ENCODE measurements at regions not wholly inside any gene's neighbourhood (a gene's known extent, or its start where the extent isn't known, plus 50 kb on each side); places are given as distances from the start of the nearest gene placed in this dataset.

- TF ChIP-seq POLR2A (IDR thresholded peaks at IDR 0.05; ENCODE audit: low read depth, low read length), result no peak
- TF ChIP-seq POLR2AphosphoS5 (IDR thresholded peaks at IDR 0.05; ENCODE audit: insufficient read depth, low read depth, low read length), result no peak
- no peak for TF ChIP-seq FOS (IDR thresholded peaks at IDR 0.05; ENCODE audit: borderline replicate concordance, insufficient read depth, low read length)
- no peak for TF ChIP-seq MAX (IDR thresholded peaks at IDR 0.05; ENCODE audit: insufficient read depth, insufficient read length)
- TF ChIP-seq GATA2 (IDR thresholded peaks at IDR 0.05; ENCODE audit: insufficient read depth, insufficient read length, low read depth, low read length), result no peak
- no peak for TF ChIP-seq JUN (IDR thresholded peaks at IDR 0.05; ENCODE audit: borderline replicate concordance, insufficient read depth, insufficient read length, low read depth)
- TF ChIP-seq EZH2 (IDR thresholded peaks at IDR 0.05; ENCODE audit: borderline replicate concordance, low read depth, low read length, severe bottlenecking), result no peak
- TF ChIP-seq MYC (IDR thresholded peaks at IDR 0.05; ENCODE audit: low read depth, low read length), result no peak
- no peak for TF ChIP-seq CTCF (IDR thresholded peaks at IDR 0.05; ENCODE audit: extremely low read depth in 1 of 2, insufficient read depth in 1 of 2, low read depth in 1 of 2, low read length in 2 of 2)
- Histone ChIP-seq H3K4me3 (replicated peaks in 1 of 3; ENCODE audit: insufficient read depth in 1 of 3, low read depth in 1 of 3, low read length in 3 of 3) (no peak overlapping the region), H3K4me2 (ENCODE audit: insufficient read depth, low read length) (no peak overlapping the region), H3K9me1 (replicated peaks; ENCODE audit: control insufficient read depth, extremely low read depth, insufficient read depth, low read length) (no peaks in the 10 kb centered on the region), H3K4me1 (ENCODE audit: control insufficient read depth, extremely low read depth, insufficient read depth, low read length) (peaks cover 29% of the 10 kb centered on the region), H3K79me2 (ENCODE audit: control insufficient read depth, insufficient read depth, low read length) (no peaks in the 10 kb centered on the region), H3K9me3 (replicated peaks; ENCODE audit: control insufficient read depth, insufficient read depth, low read length) (no peaks in the 10 kb centered on the region), H3K27ac (ENCODE audit: insufficient read depth, low read depth, low read length) (no peak overlapping the region), H4K20me1 (replicated peaks; ENCODE audit: control insufficient read depth, extremely low read depth, insufficient read depth, low read length) (no peaks in the 10 kb centered on the region), H3K9ac (replicated peaks; ENCODE audit: extremely low read depth, insufficient read depth, low read length) (no peak overlapping the region), H3K27me3 (ENCODE audit: control insufficient read depth in 2 of 2, insufficient read depth in 2 of 2, low read length in 2 of 2) (no peaks in the 10 kb centered on the region), H3K36me3 (ENCODE audit: control insufficient read depth in 2 of 2, extremely low read depth in 1 of 2, insufficient read depth in 2 of 2, low read length in 2 of 2) (no peaks in the 10 kb centered on the region), H2AFZ (ENCODE audit: low read depth, low read length) (no peak overlapping the region)
- ChIA-PET CTCF (no interaction called here), POLR2A (no interaction called here)
- intact Hi-C loops (cut with micrococcal nuclease) (loop anchor here (5.0 kb wide), 1 partner anchor 322 kb away; no protein-coding TSS in a partner anchor), dilution Hi-C loops (cut with MboI; ENCODE audit: extremely low pct_ligation_motif_present, low sequenced_read_pairs) (no loop called here)
- BruUV-seq (replicated peaks), result no TSS peak
- no peak for FAIRE-seq
- DNase-seq (ENCODE audit: low read depth, low spot score), result no peak
Observed at GRCh38 chr11:112614605-112615004, 346.6 kb upstream of the NCAM1 start.
